Endodermal cell (in vitro differentiated cells): ENCODE measurements at regions not wholly inside any gene's neighbourhood (a gene's known extent, or its start where the extent isn't known, plus 50 kb on each side); places are given as distances from the start of the nearest gene placed in this dataset.

ENCODE experiments used
- DNase-seq: peaks from one replicate; pipeline ENCODE4 v3.0.0-alpha.2; 2017
- H3K27ac ChIP-seq: 2 replicates; pipeline ENCODE4 v1.5.1; 2013; ENCODE audit warnings: mild to moderate bottlenecking, low read depth, low read length, moderate library complexity
- H3K27me3 ChIP-seq: 2 replicates; pipeline ENCODE4 v1.6.1; 2013; ENCODE audit warnings: mild to moderate bottlenecking, low read length, moderate library complexity; ENCODE audit not compliant: insufficient read depth, control insufficient read depth, poor library complexity, severe bottlenecking
- H3K36me3 ChIP-seq: 2 replicates; pipeline ENCODE4 v1.7.0; 2013; ENCODE audit warnings: mild to moderate bottlenecking, low read length, moderate library complexity; ENCODE audit not compliant: control insufficient read depth, insufficient read depth
- H3K4me1 ChIP-seq: one replicate; pipeline ENCODE4 v1.7.0; 2013; ENCODE audit warnings: low read length; ENCODE audit not compliant: control insufficient read depth, insufficient read depth
- H3K4me3 ChIP-seq: 2 replicates; pipeline ENCODE4 v1.5.1; 2013; ENCODE audit warnings: mild to moderate bottlenecking, low read length, moderate library complexity
- H3K9ac ChIP-seq: 2 replicates; pipeline ENCODE4 v1.6.1; 2013; ENCODE audit warnings: mild to moderate bottlenecking, low read length, moderate library complexity; ENCODE audit not compliant: poor library complexity, severe bottlenecking; ENCODE audit errors: extremely low read depth
- H3K9me3 ChIP-seq: 2 replicates; pipeline ENCODE4 v1.6.1; 2013; ENCODE audit warnings: mild to moderate bottlenecking, low read length, moderate library complexity; ENCODE audit not compliant: control insufficient read depth
- H3K27ac Mint-ChIP-seq: 2 replicates; pipeline ENCODE4 v1.8.0; 2020; ENCODE audit warnings: mixed read lengths
- H3K27me3 Mint-ChIP-seq: 2 replicates; pipeline ENCODE4 v1.8.0; 2021; ENCODE audit warnings: mild to moderate bottlenecking, mixed read lengths; ENCODE audit not compliant: insufficient read depth
- H3K36me3 Mint-ChIP-seq: 2 replicates; pipeline ENCODE4 v1.8.0; 2020; ENCODE audit warnings: low read depth, mixed read lengths
- H3K4me1 Mint-ChIP-seq: 2 replicates; pipeline ENCODE4 v1.8.0; 2020; ENCODE audit warnings: mixed read lengths
- H3K4me3 Mint-ChIP-seq: 2 replicates; pipeline ENCODE4 v1.8.0; 2020; ENCODE audit warnings: mild to moderate bottlenecking, moderate library complexity, mixed read lengths
- H3K9me3 Mint-ChIP-seq: 2 replicates; pipeline ENCODE4 v1.8.0; 2020; ENCODE audit warnings: mild to moderate bottlenecking, mixed read lengths
- CTCF ChIP-seq: fragments of 200-600 bp; sonication (generic); conservative IDR thresholded peaks from 2 replicates; pipeline ENCODE4 v1.5.0; 2021; ENCODE audit warnings: antibody characterized with exemption, mild to moderate bottlenecking
- WGBS, 2 experiments: methylation state at CpG; one replicate each; pipeline versions ENCODE4 v1.1.5 to v1.1.7; 2013; ENCODE audit warnings: missing lambda C conversion rate in 2 of 2, mixed read lengths in 1 of 2; ENCODE audit not compliant: insufficient coverage in 1 of 2, insufficient read length in 1 of 2; 5-methylcytosine and 5-hydroxymethylcytosine counted together

- no peak for DNase-seq
- H3K4me3 ChIP-seq, result no peak overlapping the region
- H3K36me3 Mint-ChIP-seq, result no peaks in the 10 kb centered on the region
- no peaks in the 10 kb centered on the region for H3K27me3 Mint-ChIP-seq
- H3K9me3 ChIP-seq, result no peaks in the 10 kb centered on the region
- no peaks in the 10 kb centered on the region for H3K4me1 Mint-ChIP-seq
- WGBS, 2 experiments, result 80 to 90% methylated on average over 1 to 5 of the region's 5 CpGs
- no peaks in the 10 kb centered on the region for H3K9me3 Mint-ChIP-seq
- H3K27ac Mint-ChIP-seq, result no peak overlapping the region
- no peak for TF ChIP-seq CTCF
- no peaks in the 10 kb centered on the region for H3K4me1 ChIP-seq
- H3K27me3 ChIP-seq, result no peaks in the 10 kb centered on the region
- no peaks in the 10 kb centered on the region for H3K36me3 ChIP-seq
- H3K9ac ChIP-seq, result no peak overlapping the region
- H3K27ac ChIP-seq, result no peak overlapping the region
- H3K4me3 Mint-ChIP-seq, result no peak overlapping the region
These were observed 397.7 kb upstream of the EPHA6 start for GRCh38 chr3:96416549-96417255.

GRCh38 chr3:96428097-96428496 lies 386.3 kb upstream of the EPHA6 start:
- Histone ChIP-seq H3K27ac (no peak overlapping the region), H3K36me3 (no peaks in the 10 kb centered on the region), H3K4me1 (no peaks in the 10 kb centered on the region), H3K4me3 (no peak overlapping the region), H3K9ac (no peak overlapping the region), H3K27me3 (no peaks in the 10 kb centered on the region), H3K9me3 (no peaks in the 10 kb centered on the region)
- no peak for DNase-seq
- H3K36me3 Mint-ChIP-seq, result no peaks in the 10 kb centered on the region
- no peak for TF ChIP-seq CTCF
- H3K27me3 Mint-ChIP-seq, result no peaks in the 10 kb centered on the region
- no peaks in the 10 kb centered on the region for H3K9me3 Mint-ChIP-seq
- no peak overlapping the region for H3K4me3 Mint-ChIP-seq
- no peaks in the 10 kb centered on the region for H3K4me1 Mint-ChIP-seq
- H3K27ac Mint-ChIP-seq, result no peak overlapping the region

- H3K27ac Mint-ChIP-seq, result no peak overlapping the region
- no peak for TF ChIP-seq CTCF
- Histone ChIP-seq H3K9me3 (no peaks in the 10 kb centered on the region), H3K4me1 (no peaks in the 10 kb centered on the region), H3K4me3 (no peak overlapping the region), H3K36me3 (no peaks in the 10 kb centered on the region), H3K9ac (no peak overlapping the region), H3K27ac (no peak overlapping the region), H3K27me3 (no peaks in the 10 kb centered on the region)
- DNase-seq, result no peak
- no peaks in the 10 kb centered on the region for H3K36me3 Mint-ChIP-seq
- H3K4me1 Mint-ChIP-seq, result no peaks in the 10 kb centered on the region
- H3K4me3 Mint-ChIP-seq, result no peak overlapping the region
- WGBS, 2 experiments, result 90 to 100% methylated on average over 1 to 2 of the region's 2 CpGs
- H3K9me3 Mint-ChIP-seq, result no peaks in the 10 kb centered on the region
- no peaks in the 10 kb centered on the region for H3K27me3 Mint-ChIP-seq
These were observed 384.3 kb upstream of the EPHA6 start for GRCh38 chr3:96430079-96430478.
